ENCODE measurements at regions not wholly inside any gene's neighbourhood (a gene's known extent, or its start where the extent isn't known, plus 50 kb on each side); places are given as distances from the start of the nearest gene placed in this dataset.

GRCh38 chr21:16597753-16598152 is 868.0 kb downstream of the USP25 start:
- TF ChIP-seq POLR2AphosphoS5 (IDR thresholded peaks at IDR 0.05) (no peak), CTCF (IDR thresholded peaks at IDR 0.05 in 8 of 11, conservative IDR thresholded peaks at IDR 0.05 in 3 of 11) (no peak), POLR2A (IDR thresholded peaks at IDR 0.05) (no peak)

All from spleen (tissue), 7 donors.